GM10266 (cell line): ENCODE measurements at regions not wholly inside any gene's neighbourhood (a gene's known extent, or its start where the extent isn't known, plus 50 kb on each side); places are given as distances from the start of the nearest gene placed in this dataset.

Source experiments
- DNase-seq: peaks from one replicate; pipeline ENCODE4 v3.0.0; 2012; ENCODE audit errors: extremely low spot score
- TF ChIP-seq, protein P1 (sequence below): IDR thresholded peaks from 2 replicates; pipeline ENCODE4 v1.5.1; 2012; ENCODE audit warnings: mild to moderate bottlenecking, low read depth; ENCODE audit not compliant: control insufficient read depth, insufficient read depth; ENCODE audit errors: missing control alignments

DNA sequence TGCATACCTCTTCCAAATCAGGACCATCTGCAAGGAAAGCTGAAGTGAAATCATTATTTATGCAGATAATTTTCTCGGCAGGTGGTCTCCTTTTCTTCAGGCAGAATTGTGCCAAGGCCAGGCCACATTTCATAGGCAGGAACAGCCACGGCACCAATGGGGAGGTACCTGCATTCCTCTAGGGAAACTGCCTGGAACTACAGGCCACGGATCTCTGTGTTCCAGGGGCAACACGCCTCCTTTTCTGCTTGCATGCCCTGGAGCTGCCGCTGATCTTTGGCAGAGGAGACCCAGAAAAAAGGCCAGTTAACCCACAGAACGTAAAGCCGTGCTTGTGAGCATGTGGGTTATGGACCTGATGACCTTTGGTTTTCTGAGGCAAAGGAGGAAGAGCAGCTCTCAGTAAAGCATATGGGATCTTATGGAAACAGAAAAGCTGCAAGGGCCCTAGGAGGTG lies 111.2 kb upstream of the KIAA1217 start:
- DNase-seq = no peak
- TF ChIP-seq, protein P1, sequence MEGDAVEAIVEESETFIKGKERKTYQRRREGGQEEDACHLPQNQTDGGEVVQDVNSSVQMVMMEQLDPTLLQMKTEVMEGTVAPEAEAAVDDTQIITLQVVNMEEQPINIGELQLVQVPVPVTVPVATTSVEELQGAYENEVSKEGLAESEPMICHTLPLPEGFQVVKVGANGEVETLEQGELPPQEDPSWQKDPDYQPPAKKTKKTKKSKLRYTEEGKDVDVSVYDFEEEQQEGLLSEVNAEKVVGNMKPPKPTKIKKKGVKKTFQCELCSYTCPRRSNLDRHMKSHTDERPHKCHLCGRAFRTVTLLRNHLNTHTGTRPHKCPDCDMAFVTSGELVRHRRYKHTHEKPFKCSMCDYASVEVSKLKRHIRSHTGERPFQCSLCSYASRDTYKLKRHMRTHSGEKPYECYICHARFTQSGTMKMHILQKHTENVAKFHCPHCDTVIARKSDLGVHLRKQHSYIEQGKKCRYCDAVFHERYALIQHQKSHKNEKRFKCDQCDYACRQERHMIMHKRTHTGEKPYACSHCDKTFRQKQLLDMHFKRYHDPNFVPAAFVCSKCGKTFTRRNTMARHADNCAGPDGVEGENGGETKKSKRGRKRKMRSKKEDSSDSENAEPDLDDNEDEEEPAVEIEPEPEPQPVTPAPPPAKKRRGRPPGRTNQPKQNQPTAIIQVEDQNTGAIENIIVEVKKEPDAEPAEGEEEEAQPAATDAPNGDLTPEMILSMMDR = no peak

DNA sequence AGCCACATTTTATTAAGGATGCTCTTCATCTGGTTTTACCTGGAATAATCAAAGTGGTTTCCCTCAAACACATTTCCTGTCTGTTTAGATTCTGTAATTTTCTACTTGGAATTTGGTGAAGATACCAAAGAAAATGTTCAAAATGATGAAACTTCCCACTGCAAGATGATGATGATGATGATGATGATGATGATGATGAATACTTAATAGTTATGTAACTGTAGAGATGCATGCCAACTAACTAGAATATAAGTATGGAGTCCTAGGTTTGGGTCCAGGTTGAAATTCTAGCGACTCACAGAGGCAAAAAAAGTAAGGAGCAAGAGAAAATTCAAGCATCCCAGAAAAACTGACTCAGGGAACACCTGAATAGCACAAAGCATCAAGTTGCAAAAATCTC lies 104.0 kb upstream of the KIAA1217 start:
- TF ChIP-seq, protein P1 = no peak

DNA sequence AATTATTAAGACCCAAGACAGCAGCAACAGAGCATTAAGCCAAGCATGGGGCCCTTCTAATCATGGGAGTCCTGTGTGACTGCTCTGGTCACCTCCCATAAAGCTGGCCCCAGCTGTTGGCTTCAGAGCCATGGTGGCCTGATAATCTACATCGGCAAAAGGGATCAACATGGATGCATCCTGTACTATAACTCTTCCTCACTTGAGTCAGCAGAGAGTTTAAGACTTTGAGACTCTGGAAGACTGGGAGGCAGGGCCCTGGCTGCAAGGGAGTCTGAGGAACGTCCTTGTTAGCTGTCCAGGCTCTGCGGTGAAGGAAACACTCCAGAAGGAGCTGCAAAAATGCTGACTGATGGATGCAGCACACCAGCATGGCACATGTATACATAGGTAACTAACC lies 95.0 kb upstream of the KIAA1217 start:
- TF ChIP-seq, protein P1 = no peak
- DNase-seq = no peak

More for the DNA sequence above, 104.0 kb upstream of the KIAA1217 start:
- DNase-seq = no peak

DNA sequence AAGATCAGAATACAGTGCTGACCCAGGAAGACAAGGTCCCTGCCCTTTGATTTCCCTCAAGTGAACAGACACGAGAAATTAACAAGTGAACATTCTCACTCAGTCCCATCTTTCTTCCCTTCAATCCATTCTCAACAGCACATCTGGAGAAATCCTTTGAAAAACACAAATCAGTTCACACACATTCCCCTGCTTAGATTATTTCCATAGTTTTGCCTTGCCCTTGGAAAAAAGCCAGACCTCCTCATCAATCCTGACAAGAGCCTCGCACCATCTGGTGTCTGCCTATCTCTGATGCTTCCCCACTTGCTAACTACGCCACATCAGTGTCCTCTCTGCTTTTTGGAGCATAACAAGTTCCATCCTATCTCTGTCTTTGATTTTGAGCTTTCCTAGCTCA lies 94.4 kb upstream of the KIAA1217 start:
- TF ChIP-seq, protein P1 = no peak
- DNase-seq = no peak

DNA sequence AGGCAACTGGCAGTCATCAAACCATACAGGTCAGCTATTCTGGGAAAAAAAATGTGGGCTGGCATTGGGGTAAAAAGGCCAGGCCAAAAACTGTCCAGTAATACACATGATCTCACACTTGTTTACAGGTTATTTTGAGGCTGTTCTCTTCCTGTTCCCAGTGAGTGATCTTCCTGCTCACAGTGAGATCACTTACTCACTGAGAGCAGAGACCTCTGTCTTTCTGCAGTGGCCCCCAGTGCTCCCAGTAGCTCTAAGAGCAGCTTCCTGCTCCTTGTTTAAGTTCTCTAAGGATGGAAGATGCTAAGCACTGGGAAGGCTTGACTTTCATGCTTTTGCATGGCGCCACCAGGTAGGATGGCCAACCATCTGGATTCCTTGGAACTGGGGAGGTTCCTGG lies 93.5 kb upstream of the KIAA1217 start:
- TF ChIP-seq, protein P1 = no peak

DNA sequence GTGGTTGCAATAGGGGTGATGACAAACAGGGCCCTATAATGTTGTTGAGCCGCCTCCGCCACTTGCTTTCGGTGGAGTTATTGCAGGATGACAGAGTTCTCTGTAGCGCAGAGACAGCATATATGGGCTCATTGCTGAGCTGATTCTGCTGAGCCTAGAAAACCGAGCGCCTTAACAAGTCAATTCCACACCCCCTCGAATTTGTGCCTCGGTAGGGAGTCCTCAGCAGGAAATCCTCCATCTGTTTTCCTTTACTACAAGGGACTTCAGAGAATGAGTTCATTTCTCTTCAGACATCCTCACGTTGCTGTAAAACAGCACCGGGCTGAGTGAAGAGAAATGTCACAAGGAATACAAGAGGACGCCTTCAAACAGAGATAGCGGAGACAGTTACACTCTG lies 90.7 kb upstream of the KIAA1217 start:
- TF ChIP-seq, protein P1 = no peak
- no peak for DNase-seq

More for the DNA sequence above, 93.5 kb upstream of the KIAA1217 start:
- DNase-seq = no peak

DNA sequence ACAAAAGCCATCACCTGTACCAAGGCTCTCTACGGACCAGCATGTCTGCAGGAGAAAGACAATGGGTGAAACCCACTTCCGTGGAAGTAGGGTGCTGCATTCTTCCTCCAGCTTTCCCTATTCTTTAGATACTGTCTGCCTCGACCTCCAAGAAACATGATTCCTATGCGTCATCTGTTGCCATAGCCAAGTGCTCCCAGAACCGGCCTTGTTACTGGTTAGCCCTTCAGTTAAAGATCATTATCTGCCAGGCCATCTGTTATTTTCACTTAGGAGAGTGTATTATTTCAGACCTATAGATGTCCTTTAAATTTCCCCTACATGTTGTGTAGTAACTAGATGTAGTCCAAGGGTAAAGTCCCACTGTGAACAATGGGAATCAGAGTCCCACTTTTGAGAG lies 89.0 kb upstream of the KIAA1217 start:
- no peak for DNase-seq
- TF ChIP-seq, protein P1 = no peak
